Keratinocyte (primary cell): ENCODE measurements at regions not wholly inside any gene's neighbourhood (a gene's known extent, or its start where the extent isn't known, plus 50 kb on each side); places are given as distances from the start of the nearest gene placed in this dataset.

Experiments
- CTCF ChIP-seq, 3 experiments: IDR thresholded peaks in 1 of 3; conservative IDR thresholded peaks in 1 of 3; optimal IDR thresholded peaks in 1 of 3; 2 replicates in 2 of 3; 3 replicates in 1 of 3; pipeline versions ENCODE3 to v1.5.1; 2011; ENCODE audit warnings: low read length in 3 of 3, mild to moderate bottlenecking in 3 of 3, moderate library complexity in 2 of 3, control low read depth in 1 of 3, inconsistent platforms in 1 of 3; ENCODE audit not compliant: insufficient read depth in 2 of 3; ENCODE audit errors: extremely low read depth in 1 of 3
- EZH2 ChIP-seq: IDR thresholded peaks from one replicate; pipeline ENCODE4 v1.6.1; 2012; ENCODE audit warnings: inconsistent platforms, mild to moderate bottlenecking, low read length, moderate library complexity

GRCh38 chr20:24736844-24737211 is 212.2 kb upstream of the CST7 start:
- TF ChIP-seq CTCF (optimal IDR thresholded peaks at IDR 0.05 in 1 of 3, IDR thresholded peaks at IDR 0.05 in 1 of 3, conservative IDR thresholded peaks at IDR 0.05 in 1 of 3; ENCODE audit: extremely low read depth in 1 of 3, insufficient read depth in 2 of 3, low read length in 3 of 3) (no peak), EZH2 (no peak)
